HG03354 (cell line): ENCODE measurements at regions not wholly inside any gene's neighbourhood (a gene's known extent, or its start where the extent isn't known, plus 50 kb on each side); places are given as distances from the start of the nearest gene placed in this dataset.

Experiments
- ATAC-seq: cut with Tn5 transposase; IDR thresholded peaks from one replicate; pipeline ENCODE4 v1.9.1; 2021; ENCODE audit warnings: mild to moderate bottlenecking; ENCODE audit not compliant: unreplicated experiment, poor library complexity, severe bottlenecking

GRCh38 chr11:92711926-92712325 lies 257.5 kb upstream of the MTNR1B start:
- ATAC-seq: no peak

DNA sequence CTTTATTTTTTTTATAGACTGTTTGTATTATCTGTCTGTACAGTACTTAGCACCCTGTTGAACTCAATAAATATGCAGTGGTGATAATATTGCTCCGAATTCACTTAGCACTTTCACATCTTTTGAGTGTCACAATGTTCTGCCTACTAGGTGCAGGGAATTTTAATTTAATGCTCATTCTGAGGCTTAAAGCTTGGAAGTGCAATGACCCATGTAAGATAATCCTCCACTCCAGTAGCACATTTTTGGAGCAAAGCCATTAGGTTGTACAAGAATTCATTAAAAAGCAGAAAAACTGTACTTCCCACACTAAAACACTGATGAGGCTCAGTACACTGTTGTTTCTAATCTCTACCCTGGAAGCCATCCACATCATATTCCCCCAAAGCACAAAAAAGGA lies 255.3 kb upstream of the MTNR1B start:
- no peak for ATAC-seq

DNA sequence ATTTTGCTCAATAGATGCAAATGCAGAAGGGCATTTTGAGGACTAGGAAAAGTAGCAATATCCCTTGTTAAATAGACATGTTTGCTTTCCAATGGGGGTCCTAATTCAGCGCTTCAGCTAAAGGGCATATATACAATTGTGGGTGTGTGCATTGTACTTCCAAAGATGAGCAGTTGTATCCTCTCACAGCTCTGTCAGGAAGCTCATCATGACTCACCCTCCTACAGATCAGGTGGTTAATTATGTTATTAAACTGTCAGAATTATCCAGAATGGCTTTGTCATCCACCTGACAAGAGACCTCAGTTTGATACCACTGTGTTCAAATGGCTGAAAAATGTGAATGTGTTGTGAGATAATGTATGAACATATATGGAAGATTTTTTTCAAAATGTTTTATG lies 252.2 kb upstream of the MTNR1B start:
- ATAC-seq: no peak

DNA sequence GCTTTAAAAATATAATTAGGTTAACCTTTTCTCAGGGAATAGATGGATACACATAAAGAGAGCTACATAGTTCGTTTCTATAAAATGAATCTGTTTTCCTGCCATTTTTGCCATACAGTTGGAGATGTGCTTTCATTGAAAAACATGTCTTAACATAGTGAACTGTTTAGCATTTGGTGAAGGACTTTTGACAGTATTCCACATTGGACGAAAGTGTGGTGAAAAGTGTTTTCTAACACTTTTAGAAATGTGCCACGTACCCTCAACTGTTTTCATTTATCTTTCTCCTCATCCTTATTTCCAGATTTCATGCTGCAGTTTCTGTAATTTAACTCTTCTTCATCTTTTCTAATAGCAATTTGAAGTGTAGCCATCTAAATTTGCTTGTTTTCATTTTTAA lies 249.1 kb upstream of the MTNR1B start:
- ATAC-seq: no peak

DNA sequence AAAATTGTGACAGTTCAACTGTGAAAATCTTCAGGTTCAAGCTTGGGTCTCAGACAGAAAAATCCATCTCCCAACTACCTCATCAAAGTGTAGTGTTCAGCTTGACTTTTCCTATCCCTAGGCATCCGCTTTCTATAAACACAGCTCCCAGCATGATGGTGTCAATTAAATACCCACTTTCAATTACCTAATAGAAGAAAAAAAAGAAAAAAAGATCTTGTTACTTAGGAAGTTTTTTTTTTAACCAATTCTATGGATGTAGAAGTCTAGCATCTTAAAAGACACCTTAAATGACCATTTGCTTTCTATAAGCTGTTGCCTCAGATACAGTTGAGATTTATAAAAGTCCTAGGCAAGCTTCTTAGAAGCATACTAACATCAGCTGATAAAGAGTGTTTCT lies 244.1 kb upstream of the MTNR1B start:
- ATAC-seq: no peak

DNA sequence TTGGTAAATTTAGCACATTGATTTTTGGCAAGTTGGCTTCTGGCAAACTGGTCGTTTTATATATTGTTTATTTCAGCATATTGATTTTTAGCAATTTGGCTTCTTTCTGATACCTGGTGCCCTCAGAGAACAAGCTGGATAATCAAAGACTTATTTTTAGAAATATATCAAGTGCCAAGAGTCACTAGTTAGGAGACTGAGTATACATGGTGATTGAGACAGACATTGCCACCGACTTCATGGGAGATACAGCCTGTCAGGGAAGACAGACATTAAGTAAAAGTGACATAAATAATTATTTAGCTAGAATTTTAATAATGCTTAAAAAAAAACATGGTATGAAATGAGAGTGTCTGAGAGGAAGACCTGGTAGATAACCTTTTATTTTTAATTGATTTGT lies 242.3 kb upstream of the MTNR1B start:
- no peak for ATAC-seq

GRCh38 chr11:92727769-92728168 lies 241.7 kb upstream of the MTNR1B start:
- ATAC-seq: no peak

GRCh38 chr11:92728628-92729027 lies 240.8 kb upstream of the MTNR1B start:
- ATAC-seq: no peak

GRCh38 chr11:92735039-92735438 lies 234.4 kb upstream of the MTNR1B start:
- no peak for ATAC-seq

- ATAC-seq: no peak
These were observed 231.2 kb upstream of the MTNR1B start for GRCh38 chr11:92738276-92738675.

DNA sequence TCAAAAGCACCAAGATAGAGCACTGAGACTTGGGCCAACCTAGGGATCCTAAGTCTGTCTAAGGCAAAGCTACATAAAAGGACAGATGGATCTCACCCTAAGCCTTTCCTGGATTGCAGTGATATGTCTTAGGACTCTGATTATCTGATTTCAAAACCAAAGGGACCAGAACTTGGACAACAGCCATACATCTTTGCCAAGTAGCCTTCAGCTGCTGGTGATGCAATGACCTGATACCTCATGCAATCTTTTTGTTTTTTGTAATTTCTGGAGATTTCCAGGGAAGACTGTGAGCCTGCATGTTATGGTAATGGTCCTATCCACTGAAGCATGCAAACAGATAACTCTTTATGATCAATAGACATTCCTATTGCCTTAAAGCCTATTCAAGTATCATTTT lies 230.4 kb upstream of the MTNR1B start:
- ATAC-seq: no peak

DNA sequence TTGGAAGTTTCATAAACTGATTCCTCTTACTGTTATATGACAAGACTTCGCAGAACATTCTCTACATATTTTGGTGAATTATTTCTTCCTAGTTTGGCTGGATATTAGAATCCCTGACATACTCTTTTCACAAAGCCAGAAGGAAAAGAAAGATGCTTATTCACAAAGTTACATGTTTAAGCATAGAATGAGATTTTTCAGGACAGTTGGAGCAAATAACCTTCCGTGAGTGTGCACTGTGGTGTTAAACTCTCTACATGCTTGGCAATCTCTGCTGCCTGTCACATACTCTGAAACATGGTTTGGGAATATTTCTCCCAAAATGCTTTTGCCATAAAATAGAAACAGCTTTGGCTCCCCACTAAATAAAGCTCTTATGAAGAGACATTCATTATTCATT lies 230.0 kb upstream of the MTNR1B start:
- ATAC-seq: no peak

- no peak for ATAC-seq
These were observed 229.2 kb upstream of the MTNR1B start for GRCh38 chr11:92740276-92740675.

DNA sequence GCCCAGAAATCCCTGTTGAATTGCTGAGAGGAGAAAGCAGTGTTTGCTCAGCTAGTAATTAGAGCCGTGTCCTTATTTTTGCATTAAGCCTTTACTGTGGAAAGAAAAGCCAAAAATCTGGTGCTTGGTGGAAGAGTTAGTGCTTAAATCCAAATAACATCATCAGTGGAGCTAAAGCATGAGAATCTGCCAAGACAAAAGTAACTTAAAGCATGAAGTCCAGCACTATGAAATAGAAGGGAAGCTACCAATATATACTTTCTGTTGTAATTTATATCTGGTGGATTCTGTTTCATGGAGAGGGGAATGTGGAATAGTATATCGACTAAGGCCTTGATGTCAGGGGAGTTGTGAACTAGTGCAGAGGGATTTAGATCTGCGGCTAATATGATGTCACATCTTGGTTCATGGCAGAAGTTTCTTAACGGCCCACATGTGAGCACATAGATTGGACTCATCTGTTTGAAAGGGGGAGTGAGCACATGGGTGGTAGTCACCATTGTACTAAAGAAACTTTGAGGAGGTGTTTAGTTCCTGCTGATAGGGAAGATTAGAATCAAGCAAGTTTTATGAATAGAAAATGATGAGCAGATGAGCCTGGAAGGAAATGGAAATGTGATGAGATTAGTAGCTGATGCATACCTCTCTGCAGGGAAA lies 224.4 kb upstream of the MTNR1B start:
- no peak for ATAC-seq

- ATAC-seq: no peak
These were observed 218.7 kb upstream of the MTNR1B start for GRCh38 chr11:92750794-92751193.

DNA sequence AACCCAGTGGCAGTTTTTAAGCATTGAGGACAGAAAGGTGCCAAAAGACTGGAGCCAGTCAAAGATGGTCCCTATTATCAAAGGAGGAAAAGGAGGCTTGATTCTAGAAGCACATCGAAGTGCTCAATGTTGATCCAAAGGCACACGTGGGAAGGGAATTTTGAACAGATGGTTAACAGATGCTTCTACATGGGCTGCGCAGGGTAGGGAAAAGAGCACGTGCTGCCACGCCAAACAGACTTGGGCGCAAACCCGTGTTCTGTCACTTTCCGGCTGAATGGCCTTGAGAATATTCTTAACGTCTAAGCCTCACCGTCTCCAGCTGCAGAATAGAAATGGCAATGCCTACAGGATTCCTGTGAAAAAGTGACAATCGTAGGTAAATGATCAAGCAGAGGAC lies 217.9 kb upstream of the MTNR1B start:
- ATAC-seq: no peak

- ATAC-seq: no peak
These were observed 217.3 kb upstream of the MTNR1B start for GRCh38 chr11:92752122-92752521.

DNA sequence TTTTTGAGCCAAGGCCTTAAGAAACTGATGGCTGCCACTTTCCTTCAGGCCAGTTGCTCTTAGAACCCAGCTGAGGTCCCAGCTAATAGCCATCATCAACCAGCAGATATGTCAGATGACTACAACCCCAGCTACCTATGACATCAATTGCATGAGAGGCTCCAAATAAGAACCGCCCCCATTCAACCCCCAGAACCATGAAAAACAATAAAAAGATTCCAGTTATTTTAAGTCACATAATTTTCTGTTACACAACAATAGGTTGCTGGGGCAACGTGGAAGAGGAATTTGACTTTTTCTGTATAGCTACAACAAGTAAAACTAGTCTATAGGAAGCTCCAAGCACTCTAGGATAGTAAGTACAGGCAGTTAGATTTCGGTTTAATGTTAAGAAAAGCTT lies 216.3 kb upstream of the MTNR1B start:
- ATAC-seq: no peak

GRCh38 chr11:92758241-92758780 lies 211.1 kb upstream of the MTNR1B start:
- no peak for ATAC-seq

DNA sequence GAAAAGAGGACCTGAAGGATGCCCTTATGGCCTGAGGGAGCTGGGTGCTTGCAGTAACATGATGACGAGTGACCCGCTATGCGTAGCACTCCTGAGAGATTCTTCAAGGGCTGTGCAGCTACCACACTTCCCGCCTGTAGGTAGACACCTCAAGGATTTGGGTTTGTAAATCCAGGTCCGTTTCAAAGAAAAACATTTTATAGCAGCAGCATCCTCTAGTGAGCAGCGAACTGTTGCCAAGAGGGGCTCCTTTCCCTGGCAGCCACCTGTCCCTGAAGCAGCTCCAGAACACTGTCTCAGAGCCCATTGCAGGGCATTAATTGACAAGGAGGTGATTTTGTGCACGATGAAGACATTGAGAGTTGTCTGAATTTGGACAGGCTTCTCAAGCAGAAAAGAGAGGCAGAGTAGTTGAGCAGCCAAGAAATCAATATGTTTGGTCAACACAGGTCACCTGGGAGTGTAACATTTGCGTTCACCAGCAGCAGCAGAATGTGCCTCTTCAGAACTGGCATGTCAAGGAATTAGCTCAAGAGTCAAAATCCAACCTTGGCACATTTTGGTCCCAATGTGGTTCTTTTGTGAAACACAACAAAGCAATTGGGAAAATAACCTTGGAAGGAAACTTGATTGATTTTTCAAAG lies 209.8 kb upstream of the MTNR1B start:
- no peak for ATAC-seq

GRCh38 chr11:92762121-92762540 lies 207.3 kb upstream of the MTNR1B start:
- no peak for ATAC-seq

- ATAC-seq: no peak
These were observed 206.1 kb upstream of the MTNR1B start for GRCh38 chr11:92763336-92763735.
